ENCODE measurements at regions not wholly inside any gene's neighbourhood (a gene's known extent, or its start where the extent isn't known, plus 50 kb on each side); places are given as distances from the start of the nearest gene placed in this dataset.

- H3K4me1 ChIP-seq (ENCODE audit: control insufficient read depth in 1 of 2, insufficient read depth in 1 of 2, low read depth in 1 of 2, low read length in 1 of 2), result no peaks in the 10 kb centered on the region
- no peaks in the 10 kb centered on the region for H3K36me3 ChIP-seq
- H3K27me3 ChIP-seq, result no peaks in the 10 kb centered on the region
- no peak for TF ChIP-seq CTCF (IDR thresholded peaks at IDR 0.05)
- no peaks in the 10 kb centered on the region for H3K9me3 ChIP-seq
- no peak overlapping the region for H3K27ac ChIP-seq
- H3K4me3 ChIP-seq (ENCODE audit: low read depth in 1 of 2, low read length in 1 of 2), result no peak overlapping the region
Observed at GRCh38 chr2:128633501-128633900, 314.8 kb upstream of the HS6ST1 start.

- Histone ChIP-seq H3K36me3 (no peaks in the 10 kb centered on the region), H3K27me3 (no peaks in the 10 kb centered on the region), H3K4me1 (ENCODE audit: control insufficient read depth in 1 of 2, insufficient read depth in 1 of 2, low read depth in 1 of 2, low read length in 1 of 2) (no peaks in the 10 kb centered on the region), H3K9me3 (no peaks in the 10 kb centered on the region), H3K27ac (no peak overlapping the region), H3K4me3 (ENCODE audit: low read depth in 1 of 2, low read length in 1 of 2) (no peak overlapping the region)
- no peak for TF ChIP-seq CTCF (IDR thresholded peaks at IDR 0.05)
Observed at GRCh38 chr2:128635361-128635900, 316.8 kb upstream of the HS6ST1 start.

- Histone ChIP-seq H3K36me3 (no peaks in the 10 kb centered on the region), H3K27ac (no peak overlapping the region), H3K4me3 (ENCODE audit: low read depth in 1 of 2, low read length in 1 of 2) (no peak overlapping the region), H3K27me3 (no peaks in the 10 kb centered on the region), H3K4me1 (ENCODE audit: control insufficient read depth in 1 of 2, insufficient read depth in 1 of 2, low read depth in 1 of 2, low read length in 1 of 2) (no peaks in the 10 kb centered on the region), H3K9me3 (no peaks in the 10 kb centered on the region)
- TF ChIP-seq CTCF (IDR thresholded peaks at IDR 0.05), result no peak
Observed at GRCh38 chr2:128636802-128637147, 318.1 kb upstream of the HS6ST1 start.

GRCh38 chr2:128637481-128638155 is 318.9 kb upstream of the HS6ST1 start:
- H3K27ac ChIP-seq, result no peak overlapping the region
- H3K36me3 ChIP-seq, result no peaks in the 10 kb centered on the region
- H3K9me3 ChIP-seq, result no peaks in the 10 kb centered on the region
- no peaks in the 10 kb centered on the region for H3K4me1 ChIP-seq (ENCODE audit: control insufficient read depth in 1 of 2, insufficient read depth in 1 of 2, low read depth in 1 of 2, low read length in 1 of 2)
- no peak for TF ChIP-seq CTCF (IDR thresholded peaks at IDR 0.05)
- no peak overlapping the region for H3K4me3 ChIP-seq (ENCODE audit: low read depth in 1 of 2, low read length in 1 of 2)
- no peaks in the 10 kb centered on the region for H3K27me3 ChIP-seq

- Histone ChIP-seq H3K4me1 (ENCODE audit: control insufficient read depth in 1 of 2, insufficient read depth in 1 of 2, low read depth in 1 of 2, low read length in 1 of 2) (no peaks in the 10 kb centered on the region), H3K27ac (no peak overlapping the region)
Observed at GRCh38 chr2:128638341-128639119, 319.9 kb upstream of the HS6ST1 start.

More at GRCh38 chr2:128638341-128639119, 319.9 kb upstream of the HS6ST1 start:
- TF ChIP-seq CTCF (IDR thresholded peaks at IDR 0.05), result no peak
- Histone ChIP-seq H3K9me3 (no peaks in the 10 kb centered on the region), H3K27me3 (no peaks in the 10 kb centered on the region), H3K36me3 (no peaks in the 10 kb centered on the region), H3K4me3 (ENCODE audit: low read depth in 1 of 2, low read length in 1 of 2) (no peak overlapping the region)
